ENCODE measurements at regions not wholly inside any gene's neighbourhood (a gene's known extent, or its start where the extent isn't known, plus 50 kb on each side); places are given as distances from the start of the nearest gene placed in this dataset.

DNA sequence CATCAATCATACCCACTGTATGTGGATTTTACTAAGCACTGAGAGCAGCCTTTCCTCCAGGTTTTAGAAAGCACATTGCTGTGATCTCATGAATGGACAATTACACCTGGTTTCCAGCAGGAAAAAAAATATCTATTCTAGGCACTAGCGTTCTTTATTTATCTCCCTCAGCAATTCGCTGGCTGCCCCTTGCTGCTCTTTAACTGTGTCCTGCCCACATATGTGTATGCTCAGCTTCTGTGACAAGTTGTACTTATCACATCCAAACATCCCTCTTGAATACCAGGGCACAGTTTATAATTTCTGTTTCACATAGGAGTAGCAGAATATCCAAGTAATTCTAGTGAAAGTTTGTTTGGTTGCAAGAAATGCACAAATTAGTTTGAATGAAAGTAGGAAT is 146.8 kb downstream of the USP46 start:
- TF ChIP-seq, protein P1, sequence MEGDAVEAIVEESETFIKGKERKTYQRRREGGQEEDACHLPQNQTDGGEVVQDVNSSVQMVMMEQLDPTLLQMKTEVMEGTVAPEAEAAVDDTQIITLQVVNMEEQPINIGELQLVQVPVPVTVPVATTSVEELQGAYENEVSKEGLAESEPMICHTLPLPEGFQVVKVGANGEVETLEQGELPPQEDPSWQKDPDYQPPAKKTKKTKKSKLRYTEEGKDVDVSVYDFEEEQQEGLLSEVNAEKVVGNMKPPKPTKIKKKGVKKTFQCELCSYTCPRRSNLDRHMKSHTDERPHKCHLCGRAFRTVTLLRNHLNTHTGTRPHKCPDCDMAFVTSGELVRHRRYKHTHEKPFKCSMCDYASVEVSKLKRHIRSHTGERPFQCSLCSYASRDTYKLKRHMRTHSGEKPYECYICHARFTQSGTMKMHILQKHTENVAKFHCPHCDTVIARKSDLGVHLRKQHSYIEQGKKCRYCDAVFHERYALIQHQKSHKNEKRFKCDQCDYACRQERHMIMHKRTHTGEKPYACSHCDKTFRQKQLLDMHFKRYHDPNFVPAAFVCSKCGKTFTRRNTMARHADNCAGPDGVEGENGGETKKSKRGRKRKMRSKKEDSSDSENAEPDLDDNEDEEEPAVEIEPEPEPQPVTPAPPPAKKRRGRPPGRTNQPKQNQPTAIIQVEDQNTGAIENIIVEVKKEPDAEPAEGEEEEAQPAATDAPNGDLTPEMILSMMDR (IDR thresholded peaks at IDR 0.05; ENCODE audit: insufficient read depth, low read depth, low read length) = no peak
- TF ChIP-seq EZH2 (IDR thresholded peaks at IDR 0.05; ENCODE audit: insufficient read depth, low read length) = no peak
